Activated B cell treated with CpG ODN at 0.5 μM for 24 hours (primary cell): ENCODE measurements at regions not wholly inside any gene's neighbourhood (a gene's known extent, or its start where the extent isn't known, plus 50 kb on each side); places are given as distances from the start of the nearest gene placed in this dataset.
"Not testable (repeated sequence)": the region's sequence is repeated elsewhere in the genome, so short reads cannot be mapped to it uniquely, and the experiment has no call there.

Experiments
- ATAC-seq: fragments of 200-7000 bp; cut with Tn5 transposase; one replicate; pipeline ENCODE4 v1.10.0; 2021; ENCODE audit warnings: low read depth, mild to moderate bottlenecking, moderate library complexity
- CTCF ChIA-PET: fragments of 350-600 bp; sonication (Branson Sonifier 250); formaldehyde crosslinking; loops from one replicate; lab custom pipeline; 2021; ENCODE audit warnings: antibody characterized with exemption; lab: Charles Lee
- POLR2A ChIA-PET: fragments of 350-600 bp; sonication (Branson Sonifier 250); formaldehyde crosslinking; loops from one replicate; lab custom pipeline; 2021; ENCODE audit warnings: antibody characterized with exemption; lab: Charles Lee
- DNase-seq: peaks from one replicate; pipeline ENCODE4 v3.0.0; 2022
- H3K27ac Mint-ChIP-seq: one replicate; pipeline ENCODE4 v1.8.0; 2020; ENCODE audit warnings: mixed read lengths
- H3K27me3 Mint-ChIP-seq: one replicate; pipeline ENCODE4 v1.8.0; 2021; ENCODE audit warnings: mixed read lengths
- H3K36me3 Mint-ChIP-seq: one replicate; pipeline ENCODE4 v1.8.0; 2021; ENCODE audit warnings: low read depth, mixed read lengths
- H3K4me1 Mint-ChIP-seq: one replicate; pipeline ENCODE4 v1.8.0; 2021; ENCODE audit warnings: mixed read lengths
- H3K4me3 Mint-ChIP-seq: one replicate; pipeline ENCODE4 v1.8.0; 2020; ENCODE audit warnings: mild to moderate bottlenecking, mixed read lengths
- H3K9me3 Mint-ChIP-seq: one replicate; pipeline ENCODE4 v1.8.0; 2020; ENCODE audit warnings: mixed read lengths
- intact Hi-C: fragments of 100-400 bp; cut with micrococcal nuclease; formaldehyde crosslinking; loops from one replicate; pipeline ENCODE4 v1.15.1; 2024

DNA sequence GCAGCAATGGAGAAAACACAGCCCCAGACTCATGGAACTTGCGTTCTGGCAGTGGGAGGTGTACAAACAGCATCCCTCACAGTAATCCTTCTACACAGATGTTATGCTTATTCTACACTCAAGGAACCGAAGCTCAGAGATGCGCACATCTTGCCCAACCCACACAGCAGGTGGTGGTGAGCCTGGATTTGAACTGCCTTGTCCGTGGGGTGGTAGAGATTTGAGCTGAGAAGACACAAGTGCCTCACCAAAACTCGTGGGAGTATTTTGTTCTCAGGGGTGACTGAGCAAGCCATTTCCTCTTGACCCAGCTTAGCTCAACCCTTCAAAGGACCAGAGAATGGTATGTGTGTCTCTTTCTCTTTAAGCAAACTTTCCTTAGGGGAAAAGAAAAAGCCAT is 121.8 kb downstream of the NPIPB11 start:
- H3K27ac Mint-ChIP-seq = peak overlapping the region; percentile 61
- peak; percentile 61 for ATAC-seq
- CTCF ChIA-PET, H3K27me3 Mint-ChIP-seq, H3K9me3 Mint-ChIP-seq, DNase-seq, H3K36me3 Mint-ChIP-seq, POLR2A ChIA-PET, intact Hi-C loops: not testable (repeated sequence)
- H3K4me1 Mint-ChIP-seq = peaks cover 31% of the 10 kb centered on the region
- peak overlapping the region; percentile 51 for H3K4me3 Mint-ChIP-seq

DNA sequence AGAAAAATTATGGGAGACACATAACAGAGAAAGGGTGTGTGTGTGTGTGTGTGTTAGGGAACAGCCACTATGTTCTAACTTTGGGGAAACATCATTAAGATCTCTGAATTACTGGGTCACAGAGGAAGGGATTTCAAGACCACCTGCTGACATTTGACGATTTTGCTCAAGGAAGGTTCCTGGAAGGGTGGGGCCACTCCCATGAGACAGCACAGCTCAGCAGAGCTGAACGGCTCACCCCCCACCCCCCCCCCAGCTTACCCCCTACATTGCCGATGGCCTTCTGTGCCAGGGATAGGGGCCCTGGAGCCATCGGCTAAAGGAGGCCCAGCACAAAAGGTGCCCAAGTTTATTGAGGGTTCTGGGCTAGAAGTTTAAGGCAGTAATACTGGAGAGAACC is 122.4 kb downstream of the NPIPB11 start:
- H3K4me1 Mint-ChIP-seq = peaks cover 31% of the 10 kb centered on the region
- intact Hi-C loops, H3K27ac Mint-ChIP-seq, H3K4me3 Mint-ChIP-seq, H3K27me3 Mint-ChIP-seq, CTCF ChIA-PET, H3K36me3 Mint-ChIP-seq, POLR2A ChIA-PET, DNase-seq, H3K9me3 Mint-ChIP-seq: not testable (repeated sequence)
- ATAC-seq = peak; percentile 23

GRCh38 chr16:29278097-29278871 is 128.2 kb downstream of the NPIPB11 start:
- POLR2A ChIA-PET, DNase-seq, CTCF ChIA-PET, H3K4me3 Mint-ChIP-seq, H3K4me1 Mint-ChIP-seq, ATAC-seq, H3K9me3 Mint-ChIP-seq, H3K27me3 Mint-ChIP-seq, H3K27ac Mint-ChIP-seq, H3K36me3 Mint-ChIP-seq, intact Hi-C loops: not testable (repeated sequence)

GRCh38 chr16:29276446-29276845 is 130.1 kb downstream of the NPIPB11 start:
- CTCF ChIA-PET, H3K27ac Mint-ChIP-seq, intact Hi-C loops, H3K27me3 Mint-ChIP-seq, H3K9me3 Mint-ChIP-seq, H3K4me3 Mint-ChIP-seq, POLR2A ChIA-PET, H3K4me1 Mint-ChIP-seq, ATAC-seq, DNase-seq, H3K36me3 Mint-ChIP-seq: not testable (repeated sequence)

DNA sequence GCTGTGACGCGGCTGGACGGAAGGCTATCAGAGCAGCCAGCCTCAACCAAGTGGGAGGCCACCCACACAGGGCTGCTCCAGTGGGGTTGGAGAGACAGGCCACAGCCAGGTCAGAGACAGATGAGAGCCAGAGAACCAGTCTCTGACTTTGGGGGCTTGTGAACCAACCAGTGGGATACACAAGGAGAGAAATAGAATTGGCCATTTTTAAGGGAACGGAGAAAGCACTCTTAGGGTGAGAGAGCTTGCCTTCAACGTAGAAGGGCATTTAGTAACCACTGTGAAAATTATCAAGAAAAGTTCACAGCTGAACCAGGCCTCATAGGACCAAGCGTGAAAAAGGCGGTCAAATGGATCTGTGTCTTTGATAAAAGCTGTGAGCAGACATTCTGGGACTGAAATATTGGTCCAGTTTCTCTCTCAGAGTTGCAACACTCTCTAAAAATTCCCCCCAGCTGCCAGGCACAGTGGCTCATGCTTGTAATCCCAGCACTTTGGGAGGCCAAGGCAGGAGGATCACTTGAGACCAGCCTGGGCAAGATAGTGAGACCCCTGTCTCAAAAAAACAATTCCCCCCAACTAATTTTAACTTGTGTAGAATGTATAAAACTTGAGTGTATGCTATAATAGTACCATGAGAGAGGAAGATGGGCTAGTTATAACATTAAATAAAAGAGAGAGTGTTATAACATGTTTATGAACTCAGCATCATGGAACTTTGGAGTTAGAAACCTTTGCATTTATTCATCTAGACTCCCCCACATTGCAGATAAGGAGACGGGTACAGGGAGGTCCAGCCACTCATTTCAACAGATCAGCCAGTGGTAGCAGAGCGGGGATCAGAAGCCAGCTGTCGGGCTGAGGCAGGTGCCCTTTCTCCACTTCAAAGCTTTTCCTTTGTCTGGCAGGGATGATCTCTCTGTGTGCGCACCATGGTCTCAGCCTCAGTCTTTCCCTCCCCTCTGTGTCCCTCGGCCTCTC is 132.2 kb downstream of the NPIPB11 start:
- intact Hi-C loops, DNase-seq, H3K4me3 Mint-ChIP-seq, H3K27ac Mint-ChIP-seq, H3K4me1 Mint-ChIP-seq, H3K36me3 Mint-ChIP-seq, H3K9me3 Mint-ChIP-seq, POLR2A ChIA-PET, H3K27me3 Mint-ChIP-seq, CTCF ChIA-PET: not testable (repeated sequence)
- ATAC-seq = peak; percentile 14

DNA sequence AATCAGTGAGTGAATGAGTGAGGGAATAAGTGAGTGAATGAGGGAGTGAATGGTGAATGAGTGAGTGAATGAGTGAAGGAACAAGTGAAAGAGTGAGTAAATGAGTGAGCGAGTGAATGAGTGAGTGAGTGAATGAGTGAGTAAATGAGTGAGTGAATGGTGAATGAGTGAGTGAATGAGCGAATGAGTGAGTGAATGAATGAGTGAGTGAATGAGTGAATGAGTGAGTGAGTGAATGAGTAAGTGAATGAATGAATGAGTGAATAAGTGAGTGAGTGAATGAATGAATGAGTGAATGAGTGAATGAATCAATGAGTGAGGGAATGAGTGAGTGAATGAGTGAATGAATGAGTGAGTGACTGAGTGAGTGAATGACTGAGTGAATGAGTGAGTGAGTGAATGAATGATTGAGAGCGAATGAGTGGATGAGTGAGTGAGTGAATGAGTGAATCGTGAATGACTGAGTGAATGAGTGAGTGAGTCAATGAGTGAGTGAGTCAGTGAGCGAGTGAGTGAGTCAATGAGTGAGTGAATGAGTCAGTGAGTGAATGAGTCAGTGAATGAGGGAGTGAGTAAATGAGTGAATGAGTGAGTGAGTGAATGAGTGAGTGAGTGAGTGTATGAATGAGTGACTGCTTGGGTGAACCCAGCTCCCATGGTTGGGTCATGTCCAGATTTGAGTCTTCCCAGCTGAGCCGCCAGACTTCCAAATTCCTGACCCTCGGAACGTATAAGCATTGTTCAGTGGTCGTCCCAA is 133.0 kb downstream of the NPIPB11 start:
- intact Hi-C loops, H3K4me3 Mint-ChIP-seq, H3K27ac Mint-ChIP-seq, DNase-seq, POLR2A ChIA-PET, ATAC-seq, CTCF ChIA-PET, H3K27me3 Mint-ChIP-seq, H3K4me1 Mint-ChIP-seq, H3K36me3 Mint-ChIP-seq, H3K9me3 Mint-ChIP-seq: not testable (repeated sequence)

GRCh38 chr16:29271721-29272675 is 134.5 kb downstream of the NPIPB11 start:
- ATAC-seq, H3K9me3 Mint-ChIP-seq, H3K27me3 Mint-ChIP-seq, CTCF ChIA-PET, intact Hi-C loops, POLR2A ChIA-PET, H3K4me3 Mint-ChIP-seq, H3K36me3 Mint-ChIP-seq, H3K4me1 Mint-ChIP-seq, H3K27ac Mint-ChIP-seq, DNase-seq: not testable (repeated sequence)

DNA sequence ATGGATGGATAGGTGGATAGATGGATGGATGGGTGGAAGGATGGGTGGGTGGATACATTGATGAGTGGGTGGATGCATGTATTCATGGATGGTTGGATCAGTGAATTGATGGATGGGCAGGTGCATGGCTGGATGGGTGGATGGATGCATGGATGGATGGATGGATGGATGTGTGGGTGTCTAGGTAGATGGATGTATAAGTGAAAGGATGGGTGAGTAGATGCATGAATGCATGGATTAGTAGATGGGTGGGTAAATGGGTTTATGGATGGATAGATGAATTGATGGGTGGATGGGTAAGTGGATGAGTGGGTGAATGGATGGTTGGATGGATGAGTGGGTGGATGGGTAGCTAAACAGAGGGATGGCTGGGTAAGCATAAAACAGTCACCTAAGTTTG is 135.6 kb downstream of the NPIPB11 start:
- H3K9me3 Mint-ChIP-seq, ATAC-seq, H3K4me1 Mint-ChIP-seq, H3K36me3 Mint-ChIP-seq, H3K27ac Mint-ChIP-seq, POLR2A ChIA-PET, H3K27me3 Mint-ChIP-seq, intact Hi-C loops, DNase-seq, H3K4me3 Mint-ChIP-seq, CTCF ChIA-PET: not testable (repeated sequence)

GRCh38 chr16:29270033-29270432 is 136.5 kb downstream of the NPIPB11 start:
- H3K36me3 Mint-ChIP-seq, DNase-seq, H3K27me3 Mint-ChIP-seq, H3K27ac Mint-ChIP-seq, ATAC-seq, intact Hi-C loops, H3K4me3 Mint-ChIP-seq, POLR2A ChIA-PET, H3K9me3 Mint-ChIP-seq, H3K4me1 Mint-ChIP-seq, CTCF ChIA-PET: not testable (repeated sequence)

DNA sequence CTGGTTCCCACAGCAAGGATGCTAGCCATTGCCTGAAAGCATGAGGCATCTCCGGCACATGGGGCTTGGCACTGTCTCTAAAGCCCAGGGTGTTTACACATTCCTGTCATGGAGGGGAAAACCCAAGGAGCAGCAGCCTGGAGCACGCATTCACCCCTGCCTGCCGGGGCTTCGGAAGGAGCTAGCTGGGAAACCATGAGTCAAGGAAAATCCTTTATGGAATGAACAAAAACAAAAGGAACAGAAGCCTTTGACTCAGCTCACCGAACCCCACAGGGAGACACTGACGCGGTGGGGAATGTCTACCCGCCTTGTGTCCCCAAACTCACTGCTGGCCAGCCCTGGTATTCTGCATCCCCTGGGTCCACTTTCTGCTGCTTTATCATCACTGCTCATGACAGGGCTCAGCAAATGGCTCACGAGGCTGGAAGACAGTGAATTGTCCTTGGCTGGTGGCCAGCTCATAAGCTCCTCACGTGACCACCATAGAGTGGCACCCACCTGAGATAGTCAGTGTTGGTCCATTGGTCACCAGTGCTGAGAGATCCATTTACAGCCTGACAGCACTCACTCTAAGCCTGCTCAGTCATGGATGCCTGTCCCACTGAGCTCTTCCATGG is 137.2 kb downstream of the NPIPB11 start:
- H3K4me3 Mint-ChIP-seq, H3K9me3 Mint-ChIP-seq, intact Hi-C loops, ATAC-seq, CTCF ChIA-PET, H3K4me1 Mint-ChIP-seq, H3K27ac Mint-ChIP-seq, H3K27me3 Mint-ChIP-seq, DNase-seq, POLR2A ChIA-PET, H3K36me3 Mint-ChIP-seq: not testable (repeated sequence)
